NB4 (cell line): ENCODE measurements at regions not wholly inside any gene's neighbourhood (a gene's known extent, or its start where the extent isn't known, plus 50 kb on each side); places are given as distances from the start of the nearest gene placed in this dataset.

Experiments used
- CTCF ChIP-seq: IDR thresholded peaks from one replicate; pipeline ENCODE4 v1.5.1; 2012; ENCODE audit warnings: low read depth, low read length
- POLR2A ChIP-seq: IDR thresholded peaks from 2 replicates; pipeline ENCODE4 v1.6.1; 2011; ENCODE audit warnings: mild to moderate bottlenecking; ENCODE audit not compliant: insufficient read length; ENCODE audit errors: extremely low read depth
- TF ChIP-seq, protein P1 (sequence below): IDR thresholded peaks from 2 replicates; pipeline ENCODE4 v1.6.1; 2011; ENCODE audit warnings: low read depth, low read length

DNA sequence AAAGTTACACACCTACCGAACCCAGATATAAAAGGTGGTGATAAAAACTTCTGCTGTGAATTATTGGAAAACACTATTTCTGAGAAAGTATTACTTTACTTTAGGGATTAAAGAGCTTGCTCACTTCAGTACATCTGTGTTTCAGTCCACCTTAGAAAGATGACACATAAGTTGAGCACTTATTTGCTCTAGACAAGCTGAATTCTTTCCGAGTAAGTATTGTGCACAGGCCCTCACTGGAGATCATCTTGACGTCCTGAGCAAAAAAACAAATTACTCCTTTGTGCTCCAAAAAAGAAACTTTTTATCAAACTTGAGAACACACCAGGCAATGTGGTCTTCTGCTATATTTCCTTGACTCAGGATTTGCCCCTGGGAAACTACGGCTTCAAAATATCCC, 231.0 kb upstream of the GRAMD2B start:
- TF ChIP-seq CTCF (no peak), POLR2A (no peak)
- TF ChIP-seq, protein P1, sequence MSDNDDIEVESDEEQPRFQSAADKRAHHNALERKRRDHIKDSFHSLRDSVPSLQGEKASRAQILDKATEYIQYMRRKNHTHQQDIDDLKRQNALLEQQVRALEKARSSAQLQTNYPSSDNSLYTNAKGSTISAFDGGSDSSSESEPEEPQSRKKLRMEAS = no peak
